Osteoblast (primary cell): ENCODE measurements at regions not wholly inside any gene's neighbourhood (a gene's known extent, or its start where the extent isn't known, plus 50 kb on each side); places are given as distances from the start of the nearest gene placed in this dataset.

Experiments
- DNase-seq: peaks from one replicate; pipeline ENCODE4 v3.0.0; 2011; ENCODE audit warnings: low spot score, mixed read lengths; ENCODE audit not compliant: insufficient read length; ENCODE audit errors: missing footprints
- H2AFZ ChIP-seq: 2 replicates; pipeline ENCODE4 v1.6.0; 2011; ENCODE audit warnings: mild to moderate bottlenecking, low read length
- H3K27ac ChIP-seq: 2 replicates; pipeline ENCODE4 v1.5.1; 2011; ENCODE audit warnings: mild to moderate bottlenecking, low read depth, low read length, moderate library complexity
- H3K27me3 ChIP-seq: 2 replicates; pipeline ENCODE4 v1.6.0; 2012; ENCODE audit warnings: mild to moderate bottlenecking, control low read depth, inconsistent platforms, low read length, moderate library complexity; ENCODE audit not compliant: insufficient read depth
- H3K36me3 ChIP-seq: 2 replicates; pipeline ENCODE4 v1.5.1; 2011; ENCODE audit warnings: mild to moderate bottlenecking, low read length, control low read depth, moderate library complexity; ENCODE audit not compliant: insufficient read depth
- H3K4me1 ChIP-seq: 2 replicates; pipeline ENCODE4 v1.5.1; 2011; ENCODE audit warnings: mild to moderate bottlenecking, low read length, control low read depth, moderate library complexity; ENCODE audit not compliant: insufficient read depth
- H3K4me2 ChIP-seq: 2 replicates; pipeline ENCODE4 v1.6.0; 2011; ENCODE audit warnings: mild to moderate bottlenecking, low read length; ENCODE audit not compliant: insufficient read depth
- H3K4me3 ChIP-seq: fragments of 200-600 bp; sonication (generic); 3 replicates; pipeline ENCODE4 v1.5.1; 2012; ENCODE audit warnings: mild to moderate bottlenecking, low read length, inconsistent platforms; ENCODE audit not compliant: insufficient read depth
- H3K79me2 ChIP-seq: 2 replicates; pipeline ENCODE4 v1.6.0; 2012; ENCODE audit warnings: mild to moderate bottlenecking, low read length, control low read depth, inconsistent platforms; ENCODE audit not compliant: insufficient read depth
- H3K9me3 ChIP-seq: 2 replicates; pipeline ENCODE4 v1.5.1; 2011; ENCODE audit warnings: low read depth, low read length, control low read depth
- H4K20me1 ChIP-seq: 2 replicates; pipeline ENCODE4 v1.6.0; 2012; ENCODE audit warnings: mild to moderate bottlenecking, low read length, control low read depth; ENCODE audit not compliant: insufficient read depth
- TF ChIP-seq, protein P1 (sequence below): IDR thresholded peaks from 2 replicates; pipeline ENCODE4 v1.5.1; 2011; ENCODE audit warnings: mild to moderate bottlenecking, low read depth, low read length, moderate library complexity; ENCODE audit errors: extremely low read depth

DNA sequence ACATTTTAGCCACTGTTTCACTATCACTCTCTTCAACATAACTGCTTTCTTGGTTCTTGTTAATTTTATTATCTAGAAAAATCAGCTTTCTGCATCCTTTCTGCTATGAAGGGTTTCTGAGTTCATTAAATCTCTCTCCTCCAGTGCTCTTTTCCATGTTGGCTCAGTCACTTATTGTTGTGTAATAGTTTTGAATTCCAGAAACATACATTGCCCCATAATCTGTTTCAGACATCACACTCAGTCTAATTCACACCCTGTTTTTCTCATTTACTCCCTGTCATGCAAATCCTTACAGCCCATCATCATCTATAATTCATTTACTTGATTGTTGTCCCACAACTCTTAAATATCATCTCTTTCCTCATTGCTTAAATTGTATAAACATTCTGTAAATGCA, 176.1 kb upstream of the CDH12 start:
- Histone ChIP-seq H3K4me1 (no peaks in the 10 kb centered on the region), H3K4me3 (no peak overlapping the region), H3K79me2 (no peaks in the 10 kb centered on the region), H4K20me1 (no peaks in the 10 kb centered on the region), H3K27me3 (no peaks in the 10 kb centered on the region), H3K27ac (no peak overlapping the region), H3K9me3 (peaks cover 6% of the 10 kb centered on the region), H2AFZ (no peak overlapping the region), H3K36me3 (no peaks in the 10 kb centered on the region), H3K4me2 (no peak overlapping the region)
- DNase-seq: no peak
- TF ChIP-seq, protein P1, sequence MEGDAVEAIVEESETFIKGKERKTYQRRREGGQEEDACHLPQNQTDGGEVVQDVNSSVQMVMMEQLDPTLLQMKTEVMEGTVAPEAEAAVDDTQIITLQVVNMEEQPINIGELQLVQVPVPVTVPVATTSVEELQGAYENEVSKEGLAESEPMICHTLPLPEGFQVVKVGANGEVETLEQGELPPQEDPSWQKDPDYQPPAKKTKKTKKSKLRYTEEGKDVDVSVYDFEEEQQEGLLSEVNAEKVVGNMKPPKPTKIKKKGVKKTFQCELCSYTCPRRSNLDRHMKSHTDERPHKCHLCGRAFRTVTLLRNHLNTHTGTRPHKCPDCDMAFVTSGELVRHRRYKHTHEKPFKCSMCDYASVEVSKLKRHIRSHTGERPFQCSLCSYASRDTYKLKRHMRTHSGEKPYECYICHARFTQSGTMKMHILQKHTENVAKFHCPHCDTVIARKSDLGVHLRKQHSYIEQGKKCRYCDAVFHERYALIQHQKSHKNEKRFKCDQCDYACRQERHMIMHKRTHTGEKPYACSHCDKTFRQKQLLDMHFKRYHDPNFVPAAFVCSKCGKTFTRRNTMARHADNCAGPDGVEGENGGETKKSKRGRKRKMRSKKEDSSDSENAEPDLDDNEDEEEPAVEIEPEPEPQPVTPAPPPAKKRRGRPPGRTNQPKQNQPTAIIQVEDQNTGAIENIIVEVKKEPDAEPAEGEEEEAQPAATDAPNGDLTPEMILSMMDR: no peak

DNA sequence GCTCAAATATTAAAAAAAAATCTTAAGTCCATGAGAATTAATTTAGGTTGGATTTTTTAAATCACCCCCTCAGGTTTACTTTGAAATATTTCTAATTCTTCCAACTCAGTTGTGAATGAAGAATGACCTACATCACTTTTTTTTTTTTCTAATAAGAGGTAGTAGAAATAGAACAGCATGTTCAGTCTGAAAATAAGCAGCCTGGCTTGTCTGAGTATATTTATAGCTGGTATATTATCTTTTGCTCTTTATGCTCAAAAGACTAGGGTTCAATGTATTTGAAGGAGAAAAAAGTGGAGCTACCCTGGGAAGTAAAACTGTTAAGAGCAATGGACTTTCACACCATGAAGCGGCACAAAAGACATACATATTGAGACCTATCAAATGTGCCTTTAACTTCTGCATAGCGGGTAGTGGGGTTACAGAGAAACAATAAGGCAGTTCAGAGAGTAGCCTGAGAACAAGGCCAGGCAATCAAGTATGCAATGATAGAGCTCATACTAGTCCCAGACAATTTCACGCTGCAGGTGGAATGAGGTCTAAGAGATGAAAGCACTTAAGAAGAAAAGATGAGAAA, 175.4 kb upstream of the CDH12 start:
- DNase-seq: no peak
- Histone ChIP-seq H3K4me2 (no peak overlapping the region), H3K9me3 (peaks cover 6% of the 10 kb centered on the region), H4K20me1 (no peaks in the 10 kb centered on the region), H3K27me3 (no peaks in the 10 kb centered on the region), H3K4me3 (no peak overlapping the region), H3K4me1 (no peaks in the 10 kb centered on the region), H3K79me2 (no peaks in the 10 kb centered on the region), H3K27ac (no peak overlapping the region), H3K36me3 (no peaks in the 10 kb centered on the region), H2AFZ (no peak overlapping the region)
- TF ChIP-seq, protein P1: no peak

DNA sequence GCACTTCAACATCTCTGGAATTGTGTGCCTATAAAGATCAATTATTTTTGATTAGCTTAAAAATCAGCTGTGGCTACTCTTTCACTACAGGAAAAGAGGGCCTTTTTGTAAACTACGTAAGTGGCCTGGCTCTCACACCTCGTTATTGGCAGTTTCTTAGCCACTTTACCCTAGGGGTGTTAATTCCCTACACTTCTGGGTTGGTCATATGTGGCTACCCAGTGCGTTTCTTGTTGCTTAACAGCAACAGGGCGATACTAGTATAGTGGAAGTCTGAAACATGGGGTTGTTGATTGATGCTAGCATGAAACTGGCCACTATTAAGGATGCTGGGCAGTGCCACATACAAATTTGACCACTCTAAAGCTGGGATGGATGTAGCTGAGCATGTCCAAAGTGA, 174.7 kb upstream of the CDH12 start:
- H3K9me3 ChIP-seq: peaks cover 6% of the 10 kb centered on the region
- no peaks in the 10 kb centered on the region for H3K79me2 ChIP-seq
- H3K27ac ChIP-seq: no peak overlapping the region
- no peak for DNase-seq
- H3K36me3 ChIP-seq: no peaks in the 10 kb centered on the region
- TF ChIP-seq, protein P1: no peak
- no peak overlapping the region for H3K4me3 ChIP-seq
- H4K20me1 ChIP-seq: no peaks in the 10 kb centered on the region
- no peak overlapping the region for H3K4me2 ChIP-seq
- no peaks in the 10 kb centered on the region for H3K27me3 ChIP-seq
- no peaks in the 10 kb centered on the region for H3K4me1 ChIP-seq
- no peak overlapping the region for H2AFZ ChIP-seq

DNA sequence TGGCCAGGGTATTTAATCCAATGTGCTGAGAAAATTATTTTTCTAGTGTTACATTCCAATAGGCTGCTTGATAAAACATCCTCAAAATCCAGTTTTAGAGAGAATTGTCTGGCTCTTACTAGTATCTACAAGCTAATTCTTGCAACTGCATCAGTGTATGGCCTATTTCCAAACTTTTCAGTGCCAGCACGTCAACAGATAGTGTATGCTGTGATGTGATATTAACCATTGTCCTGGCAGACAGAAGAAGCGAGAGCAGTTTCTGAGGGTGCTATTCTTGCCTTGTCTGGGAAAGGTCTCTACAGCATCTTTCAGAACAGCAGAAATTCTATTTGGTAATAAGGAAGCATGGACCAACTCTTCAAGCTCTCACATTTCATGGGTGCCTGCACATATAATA, 174.2 kb upstream of the CDH12 start:
- no peak for DNase-seq
- TF ChIP-seq, protein P1: no peak
- Histone ChIP-seq H3K4me1 (no peaks in the 10 kb centered on the region), H2AFZ (no peak overlapping the region), H3K9me3 (peaks cover 6% of the 10 kb centered on the region), H3K4me2 (no peak overlapping the region), H3K36me3 (no peaks in the 10 kb centered on the region), H4K20me1 (no peaks in the 10 kb centered on the region), H3K27ac (no peak overlapping the region), H3K79me2 (no peaks in the 10 kb centered on the region), H3K4me3 (no peak overlapping the region), H3K27me3 (no peaks in the 10 kb centered on the region)
